CD4-positive, alpha-beta T cell treated with Interleukin-6 at 100 ng/mL for 8 hours (primary cell): ENCODE measurements at regions not wholly inside any gene's neighbourhood (a gene's known extent, or its start where the extent isn't known, plus 50 kb on each side); places are given as distances from the start of the nearest gene placed in this dataset.

Experiments
- DNase-seq: peaks from one replicate; pipeline ENCODE4 v3.0.0-alpha.2; 2020; ENCODE audit warnings: mixed read lengths, low spot score

- no peak for DNase-seq
These were observed 543.8 kb upstream of the SLIT2 start for GRCh38 chr4:19707876-19708275.

DNA sequence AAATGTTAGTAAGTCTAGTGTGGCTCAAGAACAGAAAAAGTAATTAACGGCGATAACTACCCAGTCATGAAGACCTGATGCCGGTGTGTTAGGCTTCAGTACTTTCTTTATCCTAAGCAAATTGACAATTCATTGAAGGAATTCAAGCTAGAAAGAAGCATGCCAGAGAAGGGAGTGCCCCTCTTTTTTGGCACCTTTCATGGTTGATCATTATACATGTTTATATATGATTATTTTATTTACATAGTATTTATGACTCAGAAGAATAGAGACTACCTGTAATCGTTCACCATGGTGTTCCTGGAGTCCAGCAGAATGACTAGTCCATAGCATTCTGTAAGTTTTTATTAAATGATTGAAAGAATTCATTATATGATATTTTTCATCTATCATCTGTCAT, 548.3 kb upstream of the SLIT2 start:
- no peak for DNase-seq

DNA sequence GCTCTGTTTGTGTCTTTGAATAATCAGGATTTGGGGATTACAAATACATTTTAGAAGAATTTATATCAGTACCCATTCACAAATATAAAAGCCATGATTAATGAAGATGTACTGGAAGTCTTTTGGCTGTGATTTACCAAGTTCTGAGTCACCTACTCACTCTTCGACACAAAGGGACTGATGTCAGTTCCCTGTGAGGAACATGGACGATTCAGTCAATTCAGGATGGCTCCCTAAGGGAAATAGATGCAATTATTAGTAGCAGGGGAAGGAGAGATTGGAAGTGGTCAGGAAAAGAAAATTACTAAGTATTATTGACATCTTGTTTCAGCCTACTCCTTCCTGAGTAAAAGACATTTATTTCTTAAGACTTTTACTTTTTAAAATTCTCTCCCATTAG, 550.7 kb upstream of the SLIT2 start:
- no peak for DNase-seq

GRCh38 chr4:19698961-19699360, 552.7 kb upstream of the SLIT2 start:
- no peak for DNase-seq

GRCh38 chr4:19694812-19695211, 556.9 kb upstream of the SLIT2 start:
- no peak for DNase-seq

- DNase-seq: no peak
These were observed 557.7 kb upstream of the SLIT2 start for GRCh38 chr4:19693936-19694570.

- no peak for DNase-seq
These were observed 562.2 kb upstream of the SLIT2 start for GRCh38 chr4:19689511-19689910.

GRCh38 chr4:19686456-19686855, 565.2 kb upstream of the SLIT2 start:
- no peak for DNase-seq

DNA sequence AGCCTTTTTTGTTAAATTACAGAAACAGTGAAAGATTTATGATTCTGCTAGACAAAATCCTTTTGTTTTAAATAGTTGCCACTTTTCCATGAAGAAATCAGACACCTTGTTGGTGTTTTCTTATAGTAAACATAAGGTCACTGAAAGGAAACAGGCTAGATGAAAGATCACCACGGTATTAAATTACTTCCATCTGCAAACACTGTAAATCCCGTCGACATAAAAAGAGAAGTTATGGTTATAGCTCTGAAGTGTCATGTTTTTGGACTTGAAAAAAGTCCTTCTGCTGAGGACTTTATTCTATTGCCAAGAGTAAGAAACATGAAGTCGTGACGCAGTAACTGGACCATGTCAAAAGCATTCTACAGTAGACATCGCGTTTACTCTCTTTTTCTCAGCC, 567.6 kb upstream of the SLIT2 start:
- no peak for DNase-seq

DNA sequence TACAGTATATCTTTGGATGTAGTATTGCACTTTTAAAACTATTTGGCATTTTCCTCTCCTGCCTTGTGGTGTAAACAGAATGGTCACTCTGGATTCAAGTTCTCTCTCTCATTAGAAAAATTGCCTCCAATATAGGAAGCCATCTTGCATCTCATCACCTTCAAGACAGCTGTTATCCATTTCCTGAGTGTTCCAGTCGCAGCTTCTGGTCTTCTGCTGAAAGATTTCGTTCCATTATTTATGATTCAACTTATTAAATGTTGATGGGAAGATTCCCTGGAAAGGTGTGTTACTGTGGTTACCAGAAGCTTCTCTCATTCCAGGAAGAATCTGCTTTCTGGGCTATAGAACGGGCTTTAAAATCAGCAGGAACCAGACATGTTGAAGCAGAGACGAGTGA, 568.3 kb upstream of the SLIT2 start:
- DNase-seq: no peak

GRCh38 chr4:19677211-19677610, 574.5 kb upstream of the SLIT2 start:
- DNase-seq: no peak

- DNase-seq: no peak
These were observed 576.4 kb upstream of the SLIT2 start for GRCh38 chr4:19675172-19675811.

DNA sequence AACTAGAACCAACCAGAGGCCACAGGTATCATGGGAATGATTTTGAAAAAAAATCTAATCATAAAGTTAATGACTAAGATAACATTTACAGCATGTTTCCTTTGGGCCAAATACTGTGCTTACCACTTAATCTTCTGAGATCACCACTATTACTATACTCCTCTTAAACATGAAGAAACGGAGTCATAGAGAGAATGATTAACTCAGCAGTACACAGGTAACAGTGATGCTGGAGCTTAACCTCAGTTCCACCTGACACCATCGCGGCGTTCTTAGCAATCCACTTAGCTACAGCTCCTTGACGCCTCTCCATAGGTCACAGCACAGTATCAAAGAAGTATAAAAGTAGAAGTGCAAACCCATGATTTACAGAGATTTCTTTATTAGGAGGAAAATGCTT, 592.6 kb upstream of the SLIT2 start:
- no peak for DNase-seq

- no peak for DNase-seq
These were observed 593.8 kb upstream of the SLIT2 start for GRCh38 chr4:19657856-19658255.

- no peak for DNase-seq
These were observed 596.0 kb upstream of the SLIT2 start for GRCh38 chr4:19655666-19656065.

DNA sequence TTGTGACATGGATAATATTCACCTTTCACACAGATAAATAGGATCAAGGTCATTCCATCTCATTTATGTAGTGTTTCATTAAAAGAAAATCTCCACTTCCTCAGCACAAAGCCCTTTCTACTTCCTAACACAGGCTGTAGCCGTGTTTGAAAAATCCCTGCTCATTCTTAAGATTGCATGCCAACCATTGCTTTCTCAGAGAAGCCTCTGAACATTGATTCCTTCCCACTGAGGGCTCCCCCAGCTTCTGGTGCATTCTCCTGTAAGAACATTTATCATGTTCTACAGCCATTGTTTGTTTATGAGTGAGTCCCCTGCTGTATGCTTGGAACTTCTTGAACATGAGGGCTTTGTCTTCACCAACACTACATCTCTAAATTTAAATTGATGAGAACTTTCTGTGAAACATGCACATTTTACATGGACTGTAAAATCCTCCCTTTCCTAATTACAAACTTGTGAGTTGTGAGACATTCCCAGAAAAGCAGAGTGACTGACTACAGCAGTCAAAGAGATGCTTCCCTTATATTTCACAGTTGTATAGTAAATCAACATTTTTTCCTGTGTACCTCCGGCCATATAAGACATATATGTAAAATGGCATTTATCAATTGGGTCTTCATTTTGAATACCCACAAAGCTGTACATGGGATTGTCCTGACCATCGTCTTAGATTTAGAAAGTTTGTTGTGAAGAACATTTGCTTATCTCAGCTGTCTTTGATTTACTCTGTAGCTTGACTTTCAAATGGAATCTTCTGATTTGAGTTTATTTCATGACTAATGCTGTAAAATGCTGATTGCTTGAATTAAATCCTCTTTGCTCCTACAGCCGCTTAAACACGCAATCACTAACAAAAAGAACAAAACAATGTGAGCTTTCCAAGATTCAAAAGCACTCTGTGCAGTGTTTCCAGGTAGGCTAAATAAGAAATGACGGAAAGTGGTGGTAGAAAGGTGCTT, 600.5 kb upstream of the SLIT2 start:
- DNase-seq: no peak

- DNase-seq: no peak
These were observed 606.1 kb upstream of the SLIT2 start for GRCh38 chr4:19645589-19645988.

DNA sequence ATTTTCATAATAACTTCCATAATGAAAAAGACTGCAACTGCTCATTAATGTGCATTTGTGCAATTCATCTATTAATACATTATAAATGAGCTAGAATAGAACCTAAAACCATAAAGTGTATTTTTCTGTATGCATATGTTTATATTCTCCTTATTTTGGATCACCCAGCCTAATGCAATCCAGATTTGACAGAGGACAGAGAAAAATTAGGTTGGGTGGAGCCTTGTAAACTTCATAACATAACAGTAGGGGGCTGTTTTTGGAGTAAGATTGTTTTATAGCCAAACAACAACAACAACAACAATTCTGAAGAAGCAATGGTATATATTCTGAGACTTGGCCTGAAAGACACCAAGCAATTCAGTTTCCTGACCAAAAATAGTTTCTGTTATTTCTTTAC, 615.3 kb upstream of the SLIT2 start:
- DNase-seq: no peak

DNA sequence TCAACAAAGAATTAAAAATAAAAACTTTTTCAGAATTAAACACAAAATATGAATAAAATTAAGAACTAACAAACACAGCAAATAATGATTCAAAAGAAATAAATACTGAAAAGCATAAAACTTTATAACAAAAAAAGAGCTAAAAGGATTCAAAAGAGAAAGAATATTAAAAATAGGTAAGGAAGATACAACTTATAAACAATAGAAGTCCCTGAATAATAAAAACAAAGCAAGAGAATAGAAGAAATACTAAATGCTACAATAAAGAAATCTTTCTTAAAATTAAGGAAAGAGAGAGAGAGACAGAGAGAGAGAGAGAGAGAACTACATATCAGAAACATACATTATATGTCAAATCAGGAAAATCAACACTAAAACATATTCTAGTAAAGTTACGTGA, 619.9 kb upstream of the SLIT2 start:
- no peak for DNase-seq

- no peak for DNase-seq
These were observed 627.8 kb upstream of the SLIT2 start for GRCh38 chr4:19623866-19624265.

GRCh38 chr4:19615086-19615689, 636.5 kb upstream of the SLIT2 start:
- DNase-seq: no peak

- DNase-seq: no peak
These were observed 637.5 kb upstream of the SLIT2 start for GRCh38 chr4:19614171-19614570.

DNA sequence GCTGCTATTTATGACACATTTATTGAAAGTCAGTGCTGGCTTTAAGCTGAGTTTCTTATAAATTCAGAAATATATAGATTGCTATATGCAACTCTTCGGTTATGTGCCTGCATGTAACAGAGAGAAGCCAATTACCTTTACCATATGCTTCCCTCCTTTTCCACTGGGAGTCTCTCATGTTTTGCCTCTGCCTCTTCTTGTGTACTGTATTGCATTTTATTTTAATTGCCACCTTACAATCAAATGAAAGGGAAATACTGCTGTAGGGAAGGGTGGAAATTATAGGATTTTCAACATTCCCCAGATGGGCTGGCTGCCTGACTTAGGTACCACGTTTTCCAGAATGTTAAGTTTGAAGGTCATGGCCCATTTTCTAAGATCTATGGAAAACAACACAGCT, 655.4 kb upstream of the SLIT2 start:
- DNase-seq: no peak
